ENCODE measurements at regions not wholly inside any gene's neighbourhood (a gene's known extent, or its start where the extent isn't known, plus 50 kb on each side); places are given as distances from the start of the nearest gene placed in this dataset.

DNA sequence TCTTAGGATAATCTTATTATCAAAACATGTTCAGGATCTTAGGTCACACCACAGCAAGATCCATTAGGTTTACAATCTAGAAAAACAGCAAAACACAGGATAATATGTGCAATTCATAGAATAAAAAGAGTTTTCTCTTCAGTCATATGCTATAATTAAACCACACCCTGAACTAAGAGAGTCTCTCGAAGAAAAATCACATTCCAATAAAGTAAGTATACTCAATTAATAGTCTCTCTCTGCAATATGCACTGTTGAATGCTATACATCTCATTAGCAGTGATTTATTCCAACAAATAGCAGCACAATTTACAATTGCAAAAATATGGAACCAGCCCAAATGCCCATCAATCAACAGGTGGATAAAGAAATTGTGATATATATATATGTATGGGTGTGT is 383.7 kb downstream of the PPP3CA start:
- Histone ChIP-seq H3K4me2 (ENCODE audit: low read depth, low read length, poor library complexity, severe bottlenecking) (no peak overlapping the region), H3K9me3 (ENCODE audit: insufficient read depth, low read length) (no peaks in the 10 kb centered on the region), H4K20me1 (ENCODE audit: low read depth, low read length) (no peaks in the 10 kb centered on the region), H3K9me2 (replicated peaks; ENCODE audit: insufficient read depth, low read length) (no peaks in the 10 kb centered on the region), H3K79me2 (ENCODE audit: insufficient read depth, low read length) (no peaks in the 10 kb centered on the region), H2AFZ (ENCODE audit: low read depth, low read length, severe bottlenecking) (no peak overlapping the region), H3K27me3 (ENCODE audit: low read length) (no peaks in the 10 kb centered on the region), H3K4me3 (ENCODE audit: insufficient read depth, low read length, poor library complexity, severe bottlenecking) (no peak overlapping the region), H3F3A (ENCODE audit: insufficient read depth) (no peaks in the 10 kb centered on the region), H3K9ac (ENCODE audit: low read length) (no peak overlapping the region), H3K27ac (ENCODE audit: low read depth, low read length) (no peak overlapping the region), H3K36me3 (ENCODE audit: low read length) (no peaks in the 10 kb centered on the region)
- no peak for TF ChIP-seq EZH2phosphoT487 (conservative IDR thresholded peaks at IDR 0.05; ENCODE audit: low read length)
- TF ChIP-seq, protein P1, sequence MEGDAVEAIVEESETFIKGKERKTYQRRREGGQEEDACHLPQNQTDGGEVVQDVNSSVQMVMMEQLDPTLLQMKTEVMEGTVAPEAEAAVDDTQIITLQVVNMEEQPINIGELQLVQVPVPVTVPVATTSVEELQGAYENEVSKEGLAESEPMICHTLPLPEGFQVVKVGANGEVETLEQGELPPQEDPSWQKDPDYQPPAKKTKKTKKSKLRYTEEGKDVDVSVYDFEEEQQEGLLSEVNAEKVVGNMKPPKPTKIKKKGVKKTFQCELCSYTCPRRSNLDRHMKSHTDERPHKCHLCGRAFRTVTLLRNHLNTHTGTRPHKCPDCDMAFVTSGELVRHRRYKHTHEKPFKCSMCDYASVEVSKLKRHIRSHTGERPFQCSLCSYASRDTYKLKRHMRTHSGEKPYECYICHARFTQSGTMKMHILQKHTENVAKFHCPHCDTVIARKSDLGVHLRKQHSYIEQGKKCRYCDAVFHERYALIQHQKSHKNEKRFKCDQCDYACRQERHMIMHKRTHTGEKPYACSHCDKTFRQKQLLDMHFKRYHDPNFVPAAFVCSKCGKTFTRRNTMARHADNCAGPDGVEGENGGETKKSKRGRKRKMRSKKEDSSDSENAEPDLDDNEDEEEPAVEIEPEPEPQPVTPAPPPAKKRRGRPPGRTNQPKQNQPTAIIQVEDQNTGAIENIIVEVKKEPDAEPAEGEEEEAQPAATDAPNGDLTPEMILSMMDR (IDR thresholded peaks at IDR 0.05; ENCODE audit: insufficient read depth, low read length, poor library complexity, severe bottlenecking): no peak

DNA sequence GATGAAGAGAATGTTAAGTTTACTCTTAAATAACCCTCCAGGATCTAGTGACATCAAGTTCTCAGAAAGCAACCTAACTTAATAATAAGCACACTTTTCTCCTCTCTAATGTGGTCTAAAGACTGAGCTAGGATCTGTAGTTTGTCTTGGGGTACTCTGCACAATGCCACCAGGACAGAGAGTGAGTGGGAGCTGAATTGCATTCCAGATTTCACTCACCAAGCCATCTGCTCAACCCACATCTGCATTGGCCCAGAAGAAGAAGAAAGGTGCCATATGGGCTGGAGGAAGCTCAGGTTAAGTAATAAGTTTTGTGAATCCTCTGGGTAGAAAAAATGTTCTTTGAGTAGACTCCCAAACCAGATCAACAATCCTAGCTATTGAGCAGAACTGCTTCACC is 384.6 kb downstream of the PPP3CA start:
- Histone ChIP-seq H4K20me1 (ENCODE audit: low read depth, low read length) (no peaks in the 10 kb centered on the region), H3K27ac (ENCODE audit: low read depth, low read length) (no peak overlapping the region), H3F3A (ENCODE audit: insufficient read depth) (no peaks in the 10 kb centered on the region), H3K79me2 (ENCODE audit: insufficient read depth, low read length) (no peaks in the 10 kb centered on the region), H2AFZ (ENCODE audit: low read depth, low read length, severe bottlenecking) (no peak overlapping the region), H3K9me3 (ENCODE audit: insufficient read depth, low read length) (no peaks in the 10 kb centered on the region), H3K4me2 (ENCODE audit: low read depth, low read length, poor library complexity, severe bottlenecking) (no peak overlapping the region), H3K9me2 (replicated peaks; ENCODE audit: insufficient read depth, low read length) (no peaks in the 10 kb centered on the region), H3K27me3 (ENCODE audit: low read length) (no peaks in the 10 kb centered on the region), H3K36me3 (ENCODE audit: low read length) (no peaks in the 10 kb centered on the region), H3K9ac (ENCODE audit: low read length) (no peak overlapping the region), H3K4me3 (ENCODE audit: insufficient read depth, low read length, poor library complexity, severe bottlenecking) (no peak overlapping the region)
- TF ChIP-seq, protein P1 (IDR thresholded peaks at IDR 0.05; ENCODE audit: insufficient read depth, low read length, poor library complexity, severe bottlenecking): no peak
- no peak for TF ChIP-seq EZH2phosphoT487 (conservative IDR thresholded peaks at IDR 0.05; ENCODE audit: low read length)

DNA sequence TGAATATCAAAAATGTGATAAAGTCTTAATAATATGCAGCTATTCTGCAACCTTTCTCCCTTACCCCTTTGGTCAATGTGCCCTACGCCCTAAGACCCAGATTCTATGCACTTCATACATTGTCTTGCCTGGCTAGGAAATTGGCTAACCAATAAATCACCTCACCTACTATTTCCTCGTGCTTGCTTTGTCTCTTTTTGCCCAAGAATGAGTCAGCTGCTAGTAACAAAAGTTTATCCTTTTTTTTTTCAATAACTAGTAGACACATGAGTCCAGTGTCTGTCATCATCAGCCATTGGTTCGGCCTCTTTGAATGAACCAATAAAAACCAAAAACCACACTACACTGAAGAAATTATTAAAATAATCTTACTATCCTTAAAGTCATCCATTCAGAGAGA is 387.1 kb downstream of the PPP3CA start:
- H3K36me3 ChIP-seq (ENCODE audit: low read length): no peaks in the 10 kb centered on the region
- H4K20me1 ChIP-seq (ENCODE audit: low read depth, low read length): no peaks in the 10 kb centered on the region
- H3K27ac ChIP-seq (ENCODE audit: low read depth, low read length): no peak overlapping the region
- TF ChIP-seq, protein P1 (IDR thresholded peaks at IDR 0.05; ENCODE audit: insufficient read depth, low read length, poor library complexity, severe bottlenecking): no peak
- no peak for TF ChIP-seq EZH2phosphoT487 (conservative IDR thresholded peaks at IDR 0.05; ENCODE audit: low read length)
- H2AFZ ChIP-seq (ENCODE audit: low read depth, low read length, severe bottlenecking): no peak overlapping the region
- H3K27me3 ChIP-seq (ENCODE audit: low read length): no peaks in the 10 kb centered on the region
- no peak overlapping the region for H3K4me3 ChIP-seq (ENCODE audit: insufficient read depth, low read length, poor library complexity, severe bottlenecking)
- no peaks in the 10 kb centered on the region for H3K9me2 ChIP-seq (replicated peaks; ENCODE audit: insufficient read depth, low read length)
- H3K79me2 ChIP-seq (ENCODE audit: insufficient read depth, low read length): no peaks in the 10 kb centered on the region
- H3K9me3 ChIP-seq (ENCODE audit: insufficient read depth, low read length): no peaks in the 10 kb centered on the region
- H3K4me2 ChIP-seq (ENCODE audit: low read depth, low read length, poor library complexity, severe bottlenecking): no peak overlapping the region
- H3K9ac ChIP-seq (ENCODE audit: low read length): no peak overlapping the region
- no peaks in the 10 kb centered on the region for H3F3A ChIP-seq (ENCODE audit: insufficient read depth)

Data from SU-DHL-6 (cell line).